Epithelial cell of esophagus (primary cell): ENCODE measurements at regions not wholly inside any gene's neighbourhood (a gene's known extent, or its start where the extent isn't known, plus 50 kb on each side); places are given as distances from the start of the nearest gene placed in this dataset.

Source experiments
- DNase-seq: peaks from one replicate; pipeline ENCODE4 v3.0.0; 2010; ENCODE audit warnings: low read depth
- H3K4me3 ChIP-seq: 2 replicates; pipeline ENCODE4 v1.5.1; 2011; ENCODE audit warnings: mild to moderate bottlenecking, low read length, control low read depth
- TF ChIP-seq, protein P1 (sequence below): IDR thresholded peaks from 2 replicates; pipeline ENCODE4 v1.5.1; 2011; ENCODE audit warnings: low read depth, mild to moderate bottlenecking, low read length, control low read depth, inconsistent platforms; ENCODE audit not compliant: insufficient read depth; ENCODE audit errors: missing control alignments

DNA sequence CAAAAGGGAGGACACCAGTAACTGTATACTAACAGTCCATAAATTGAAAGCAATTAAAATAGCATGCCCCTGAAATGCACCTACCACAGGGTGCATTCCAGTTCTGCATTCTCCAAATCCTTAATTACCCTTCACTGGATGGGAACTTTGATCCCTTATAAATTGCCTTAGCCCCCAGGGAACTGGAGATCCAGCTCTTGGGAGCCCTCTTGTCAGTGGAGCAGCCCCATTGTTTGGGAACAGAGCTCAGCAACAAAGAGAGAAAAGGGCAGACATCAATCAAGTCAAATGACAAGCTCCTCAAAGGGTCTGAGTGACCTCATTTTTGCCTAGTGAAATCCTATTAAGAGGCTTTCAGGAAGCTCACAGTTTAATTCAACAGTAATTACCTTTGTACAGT, 472.6 kb downstream of the XPNPEP1 start:
- TF ChIP-seq, protein P1, sequence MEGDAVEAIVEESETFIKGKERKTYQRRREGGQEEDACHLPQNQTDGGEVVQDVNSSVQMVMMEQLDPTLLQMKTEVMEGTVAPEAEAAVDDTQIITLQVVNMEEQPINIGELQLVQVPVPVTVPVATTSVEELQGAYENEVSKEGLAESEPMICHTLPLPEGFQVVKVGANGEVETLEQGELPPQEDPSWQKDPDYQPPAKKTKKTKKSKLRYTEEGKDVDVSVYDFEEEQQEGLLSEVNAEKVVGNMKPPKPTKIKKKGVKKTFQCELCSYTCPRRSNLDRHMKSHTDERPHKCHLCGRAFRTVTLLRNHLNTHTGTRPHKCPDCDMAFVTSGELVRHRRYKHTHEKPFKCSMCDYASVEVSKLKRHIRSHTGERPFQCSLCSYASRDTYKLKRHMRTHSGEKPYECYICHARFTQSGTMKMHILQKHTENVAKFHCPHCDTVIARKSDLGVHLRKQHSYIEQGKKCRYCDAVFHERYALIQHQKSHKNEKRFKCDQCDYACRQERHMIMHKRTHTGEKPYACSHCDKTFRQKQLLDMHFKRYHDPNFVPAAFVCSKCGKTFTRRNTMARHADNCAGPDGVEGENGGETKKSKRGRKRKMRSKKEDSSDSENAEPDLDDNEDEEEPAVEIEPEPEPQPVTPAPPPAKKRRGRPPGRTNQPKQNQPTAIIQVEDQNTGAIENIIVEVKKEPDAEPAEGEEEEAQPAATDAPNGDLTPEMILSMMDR = no peak
- no peak for DNase-seq
- H3K4me3 ChIP-seq = no peak overlapping the region

DNA sequence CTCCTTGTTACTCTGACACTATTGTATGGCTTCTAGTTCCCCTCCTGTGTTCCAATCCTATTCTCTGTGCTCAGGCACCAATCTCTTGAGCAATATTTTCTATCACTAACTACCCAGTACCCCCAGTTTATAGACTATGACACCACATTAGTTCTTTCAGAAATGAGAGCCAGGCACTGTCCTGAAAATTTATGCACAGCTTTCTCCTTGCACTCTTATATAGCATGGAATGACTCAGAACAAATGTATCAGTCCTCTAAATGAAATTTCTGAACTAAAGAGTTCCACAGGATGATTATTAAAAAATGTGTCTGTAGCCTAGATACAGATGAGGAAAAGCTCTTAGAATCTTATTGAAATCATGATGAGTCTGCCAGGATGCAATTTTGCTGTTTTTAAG, 489.9 kb downstream of the XPNPEP1 start:
- no peak for DNase-seq
- TF ChIP-seq, protein P1 = no peak
- H3K4me3 ChIP-seq = no peak overlapping the region

DNA sequence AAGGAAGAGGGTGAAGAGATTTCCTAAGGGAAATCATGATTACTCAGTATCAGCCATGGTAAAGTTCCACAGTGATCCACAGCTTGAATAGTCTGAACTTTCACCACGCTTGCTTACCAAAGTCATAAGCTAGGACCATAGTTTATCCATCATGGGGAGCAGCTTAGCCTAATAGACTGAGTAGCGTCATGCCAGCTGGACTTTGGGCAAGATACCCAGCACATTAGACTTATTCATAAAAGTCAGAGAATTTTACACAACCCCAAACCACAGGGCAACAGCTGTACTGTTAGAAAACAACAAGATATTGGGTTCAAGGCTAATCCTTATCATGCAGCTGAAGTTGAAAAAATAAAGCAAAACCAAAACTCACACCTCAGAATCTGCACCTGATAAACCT, 491.0 kb downstream of the XPNPEP1 start:
- H3K4me3 ChIP-seq = no peak overlapping the region
- TF ChIP-seq, protein P1 = no peak
- no peak for DNase-seq

DNA sequence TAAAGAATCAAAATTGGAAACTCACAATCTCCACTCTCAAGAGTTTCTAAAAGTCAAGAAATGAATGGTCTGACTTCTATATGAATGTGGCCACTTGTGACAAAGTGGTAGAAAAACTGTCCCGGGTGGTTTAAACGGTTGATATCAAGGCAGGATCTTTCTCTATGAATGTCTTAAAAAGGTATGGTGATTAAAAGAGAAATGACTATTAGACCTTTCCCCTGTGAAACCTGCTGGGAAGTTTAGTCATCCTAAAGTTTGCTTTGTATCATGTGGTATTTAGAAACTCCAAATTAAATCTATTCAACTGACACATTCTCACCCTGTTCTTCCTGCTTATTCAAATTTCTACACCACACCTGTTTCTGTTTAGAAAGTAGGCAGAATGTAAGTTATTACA, 492.5 kb downstream of the XPNPEP1 start:
- TF ChIP-seq, protein P1 = no peak
- H3K4me3 ChIP-seq = no peak overlapping the region
- DNase-seq = no peak

DNA sequence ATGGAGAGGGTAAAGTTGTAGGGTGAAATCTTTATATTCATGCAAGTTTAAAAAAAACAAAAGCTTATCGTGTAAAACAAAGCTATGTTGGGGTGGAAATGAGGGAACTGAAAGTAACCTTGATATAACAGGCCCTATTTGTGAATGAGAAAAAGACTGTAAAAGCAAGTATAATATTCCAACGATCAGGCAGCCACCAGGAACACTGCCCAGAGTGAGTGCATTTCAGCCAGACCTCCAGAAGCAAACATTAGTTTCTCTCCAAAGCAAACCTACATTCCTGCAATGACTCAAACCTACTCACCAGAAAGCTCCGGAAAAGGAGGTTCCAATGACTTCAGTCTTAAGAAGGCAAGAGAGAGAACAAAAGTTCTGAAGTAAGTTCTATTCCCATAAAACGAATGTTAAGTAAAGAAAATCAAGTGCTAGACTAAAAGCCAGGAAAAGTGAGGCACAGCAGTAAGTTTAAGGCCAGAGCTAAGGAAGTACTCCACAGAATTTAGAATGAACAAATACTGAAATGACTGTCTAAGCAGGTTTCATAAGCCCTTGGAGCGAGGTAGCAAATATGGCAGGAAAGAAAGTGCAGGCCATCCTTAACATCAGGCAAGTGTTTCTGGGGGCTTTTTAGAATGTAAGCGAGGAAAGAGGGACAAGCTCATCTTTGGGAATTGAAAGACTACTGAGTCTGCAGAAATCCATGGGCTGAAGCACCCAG, 493.1 kb downstream of the XPNPEP1 start:
- TF ChIP-seq, protein P1 = no peak
- DNase-seq = peak; percentile 10
- no peak overlapping the region for H3K4me3 ChIP-seq

DNA sequence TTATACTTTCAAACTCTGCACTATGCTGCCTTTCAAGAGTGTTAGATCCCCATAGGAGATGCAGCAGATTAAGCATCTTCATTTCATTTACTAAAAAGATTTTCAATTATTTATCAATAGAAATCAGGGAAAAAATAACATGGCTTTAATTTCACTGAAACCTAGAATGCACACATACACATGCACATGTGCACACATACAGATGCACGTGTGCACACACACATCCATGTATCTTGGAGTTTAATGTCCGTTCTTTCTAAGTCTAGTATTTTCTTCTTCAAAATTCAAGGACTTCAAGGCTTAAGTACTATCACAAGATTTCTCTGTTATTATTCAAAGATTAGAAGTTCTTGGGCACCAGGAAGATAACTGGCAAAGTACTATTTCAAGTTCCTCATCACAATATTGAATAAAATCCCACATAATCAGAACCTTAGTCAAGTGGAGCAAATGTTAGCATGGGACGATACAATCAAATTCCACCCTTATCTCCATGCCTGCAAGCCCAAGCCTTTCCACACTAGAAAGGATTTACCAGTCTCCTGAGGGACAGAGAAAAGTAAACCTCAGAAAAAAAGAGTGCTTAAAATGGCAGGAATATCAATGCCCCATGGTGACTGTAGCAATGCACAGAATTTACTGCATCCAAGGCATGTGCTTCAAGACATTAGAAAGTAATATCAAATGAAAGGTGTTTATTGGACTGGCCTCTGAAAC, 494.4 kb downstream of the XPNPEP1 start:
- H3K4me3 ChIP-seq = no peak overlapping the region
- TF ChIP-seq, protein P1 = no peak
- DNase-seq = no peak
